T-helper 2 cell treated with Interferon-gamma antibody and Interleukin-4, amounts not matched to agents 5 μg/mL and 100 μg/mL, for 36 hours (primary cell): ENCODE measurements at regions not wholly inside any gene's neighbourhood (a gene's known extent, or its start where the extent isn't known, plus 50 kb on each side); places are given as distances from the start of the nearest gene placed in this dataset.
"Not testable (repeated sequence)": the region's sequence is repeated elsewhere in the genome, so short reads cannot be mapped to it uniquely, and the experiment has no call there.

Experiments
- DNase-seq: peaks from one replicate; pipeline ENCODE4 v3.0.0; 2021; ENCODE audit warnings: low spot score
- H3K27ac Mint-ChIP-seq: one replicate; pipeline ENCODE4 v1.8.0; 2021; ENCODE audit warnings: mild to moderate bottlenecking, mixed read lengths
- H3K27me3 Mint-ChIP-seq: one replicate; pipeline ENCODE4 v1.8.0; 2021; ENCODE audit warnings: low read depth, mixed read lengths
- H3K36me3 Mint-ChIP-seq: one replicate; pipeline ENCODE4 v1.8.0; 2021; ENCODE audit warnings: low read depth, mixed read lengths
- H3K4me1 Mint-ChIP-seq: one replicate; pipeline ENCODE4 v1.8.0; 2021; ENCODE audit warnings: low read depth, mixed read lengths
- H3K4me3 Mint-ChIP-seq: one replicate; pipeline ENCODE4 v1.8.0; 2022; ENCODE audit warnings: mild to moderate bottlenecking, moderate library complexity, mixed read lengths
- H3K9me3 Mint-ChIP-seq: one replicate; pipeline ENCODE4 v1.8.0; 2021; ENCODE audit warnings: mixed read lengths

DNA sequence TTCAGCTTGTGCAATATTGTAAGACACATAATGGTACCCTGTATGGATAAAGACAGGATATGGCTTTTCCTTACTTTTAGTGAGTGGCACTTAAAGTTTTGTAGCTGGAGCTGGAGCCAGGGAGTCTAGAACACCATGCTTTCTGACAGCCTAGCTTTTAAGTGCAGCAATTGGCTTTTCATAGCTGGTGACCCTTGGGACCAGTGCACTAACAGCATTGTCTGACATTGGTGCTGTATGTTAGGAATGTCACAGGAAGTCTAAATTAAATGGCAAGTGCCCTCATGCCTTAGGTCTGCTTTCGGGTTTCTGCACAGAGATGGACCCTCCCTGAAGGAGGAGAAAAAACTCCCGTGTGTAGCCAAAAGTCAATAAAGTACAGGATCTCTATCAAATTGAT, 628.2 kb downstream of the NR2F2 start:
- DNase-seq, result no peak
- Mint-ChIP-seq H3K4me3 (no peak overlapping the region), H3K27me3 (no peaks in the 10 kb centered on the region), H3K36me3 (no peaks in the 10 kb centered on the region), H3K9me3 (peaks cover 22% of the 10 kb centered on the region), H3K4me1 (no peaks in the 10 kb centered on the region), H3K27ac (no peak overlapping the region)

DNA sequence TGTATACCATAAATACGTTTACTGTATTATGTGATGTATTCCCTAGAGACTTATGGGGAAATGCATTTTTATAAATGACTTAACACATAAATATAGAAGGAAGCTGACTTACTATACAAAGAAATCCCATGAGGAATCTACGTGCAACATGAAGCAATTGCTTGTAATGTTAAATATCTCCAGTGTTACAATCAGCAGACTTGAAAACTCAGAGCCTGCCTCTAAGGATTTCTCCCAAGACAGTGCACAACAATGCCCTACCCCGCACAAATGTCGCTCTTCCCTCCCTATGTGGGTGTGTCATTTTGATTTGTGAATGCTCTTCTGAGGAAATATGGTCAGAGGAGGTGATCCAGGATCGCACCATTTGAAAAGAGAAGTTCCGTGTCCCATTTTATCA, 629.0 kb downstream of the NR2F2 start:
- Mint-ChIP-seq H3K4me1 (no peaks in the 10 kb centered on the region), H3K9me3 (peaks cover 24% of the 10 kb centered on the region), H3K27ac (no peak overlapping the region), H3K27me3 (no peaks in the 10 kb centered on the region), H3K4me3 (no peak overlapping the region), H3K36me3 (no peaks in the 10 kb centered on the region)
- no peak for DNase-seq

DNA sequence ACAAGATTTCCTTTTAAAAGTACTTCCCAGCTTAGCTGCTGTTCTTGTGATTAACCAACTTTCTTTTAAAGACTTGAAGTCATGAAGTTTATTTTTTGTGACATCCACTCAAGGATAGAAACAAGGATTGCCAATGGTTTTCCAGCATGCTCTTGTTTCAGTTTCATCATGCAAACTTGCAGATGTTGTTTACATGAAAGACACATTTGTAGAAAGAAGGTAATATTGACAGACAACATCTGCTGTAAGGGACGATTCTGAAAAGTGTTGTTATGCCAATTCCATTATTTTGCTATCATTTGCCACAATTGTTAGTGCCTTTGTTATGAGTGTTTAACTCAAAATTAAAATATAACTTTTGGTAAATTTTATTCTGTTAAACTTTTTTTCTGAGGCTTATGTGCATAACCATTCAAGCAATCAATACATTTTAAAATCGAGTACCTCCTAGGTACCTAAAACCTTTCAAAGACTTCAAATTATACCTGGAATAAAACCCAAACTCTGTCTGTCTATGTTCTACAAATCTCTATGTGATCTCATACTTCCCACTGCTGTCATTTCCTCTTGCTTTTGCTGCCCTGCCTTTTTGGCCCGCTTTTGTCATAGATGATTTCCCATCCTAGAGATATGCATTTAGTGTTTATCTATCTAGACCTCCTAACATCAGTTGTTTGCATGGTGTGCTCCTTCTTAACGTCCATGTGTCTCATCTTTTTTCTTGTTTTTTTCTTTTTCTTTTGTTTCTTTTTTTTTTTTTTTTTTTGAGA, 630.4 kb downstream of the NR2F2 start:
- Mint-ChIP-seq H3K27me3 (no peaks in the 10 kb centered on the region), H3K27ac (no peak overlapping the region), H3K4me3 (no peak overlapping the region), H3K4me1 (no peaks in the 10 kb centered on the region), H3K36me3 (no peaks in the 10 kb centered on the region), H3K9me3 (peaks cover 32% of the 10 kb centered on the region)
- no peak for DNase-seq

DNA sequence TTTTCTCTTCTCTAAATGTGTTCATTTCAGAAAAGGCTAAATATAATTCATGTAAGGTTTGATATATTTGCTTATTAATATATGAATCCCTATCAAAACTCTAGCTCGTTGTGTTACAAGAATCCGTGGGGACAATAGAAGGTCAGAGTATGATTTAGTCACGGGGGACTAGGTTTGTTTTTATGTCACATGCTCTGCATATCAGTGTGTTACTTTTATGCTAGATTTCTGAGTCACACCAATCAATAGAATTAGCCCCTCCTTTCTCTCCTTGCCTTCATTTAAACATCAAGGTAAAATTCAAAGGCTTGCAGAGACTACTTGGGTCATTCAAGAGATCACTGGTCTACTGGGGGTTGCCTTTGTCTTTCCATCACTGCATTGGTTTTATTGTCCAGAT, 636.1 kb downstream of the NR2F2 start:
- Mint-ChIP-seq H3K9me3 (peaks cover 37% of the 10 kb centered on the region), H3K4me3 (no peak overlapping the region), H3K4me1 (no peaks in the 10 kb centered on the region), H3K27ac (no peak overlapping the region), H3K27me3 (no peaks in the 10 kb centered on the region), H3K36me3 (no peaks in the 10 kb centered on the region)
- DNase-seq, result no peak

DNA sequence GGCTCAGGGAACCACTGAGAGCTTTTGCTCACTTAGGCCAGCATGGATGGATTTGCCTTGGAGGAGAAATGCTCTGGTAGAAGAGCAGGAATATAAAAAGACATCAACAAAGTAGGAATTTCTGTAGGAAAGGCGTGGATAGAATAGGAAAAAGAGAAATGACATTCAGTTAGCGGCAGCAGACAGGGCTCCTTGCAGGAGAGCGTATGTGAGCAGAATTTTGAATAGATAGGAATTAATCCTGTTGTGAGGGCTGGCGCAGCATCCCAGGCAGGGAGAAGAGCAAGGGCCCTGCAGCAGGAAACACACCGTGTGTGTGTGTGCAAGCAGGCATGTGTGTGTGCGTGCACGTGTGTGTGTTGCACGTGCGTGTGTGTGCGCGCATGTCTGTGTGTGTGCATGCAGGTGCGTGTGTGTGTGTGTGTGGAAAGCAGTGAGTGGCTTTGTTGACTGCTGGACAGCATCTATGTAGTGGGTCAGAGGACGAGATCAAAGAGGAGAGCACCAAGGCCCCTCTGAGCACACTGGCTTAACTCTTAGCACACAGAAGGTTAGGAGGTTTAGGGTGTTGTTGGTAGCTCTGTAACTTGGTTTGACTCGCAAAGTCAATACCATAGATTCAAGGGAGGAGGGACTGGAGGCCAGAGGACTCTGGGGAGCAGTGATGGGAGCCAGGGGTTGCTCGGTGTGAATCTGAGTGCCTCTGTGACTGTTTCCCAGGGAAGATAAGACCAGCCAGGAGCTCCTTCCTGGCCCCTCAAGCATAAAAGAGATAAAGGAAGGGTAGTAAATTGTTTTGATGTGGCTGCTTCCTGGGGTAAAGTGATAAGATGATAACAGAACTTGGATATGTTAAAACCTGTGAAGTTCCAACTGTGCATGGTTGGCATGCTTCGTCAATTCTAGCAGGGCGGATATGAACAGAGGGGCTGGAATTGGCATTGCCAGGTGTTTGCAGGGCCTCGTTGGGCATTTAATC, 639.5 kb downstream of the NR2F2 start:
- Mint-ChIP-seq H3K4me3 (no peak overlapping the region), H3K4me1 (no peaks in the 10 kb centered on the region), H3K27me3 (no peaks in the 10 kb centered on the region), H3K9me3 (peaks cover 19% of the 10 kb centered on the region), H3K27ac (no peak overlapping the region), H3K36me3 (no peaks in the 10 kb centered on the region)
- DNase-seq, result no peak

DNA sequence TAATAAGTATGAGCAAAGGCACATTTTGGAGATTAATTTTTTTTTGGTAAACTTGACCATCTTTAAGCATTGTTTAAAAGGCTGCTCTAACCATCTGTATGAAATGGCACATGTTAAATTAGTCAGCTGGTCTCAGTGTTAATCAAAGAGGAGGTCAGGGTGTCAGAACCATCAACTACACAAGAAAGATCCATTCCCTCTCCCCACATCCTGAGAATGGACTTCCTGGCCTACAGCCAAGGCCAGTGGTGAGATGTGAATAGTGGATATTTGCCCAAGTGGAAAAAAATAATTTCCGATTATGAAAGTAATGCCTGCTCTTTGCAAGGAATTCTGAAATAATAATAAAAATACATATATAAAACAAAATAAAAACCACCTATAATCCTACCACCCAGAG, 641.7 kb downstream of the NR2F2 start:
- Mint-ChIP-seq H3K4me3 (no peak overlapping the region), H3K27ac (no peak overlapping the region), H3K9me3 (peaks cover 9% of the 10 kb centered on the region), H3K27me3 (no peaks in the 10 kb centered on the region), H3K4me1 (no peaks in the 10 kb centered on the region), H3K36me3 (no peaks in the 10 kb centered on the region)
- no peak for DNase-seq

DNA sequence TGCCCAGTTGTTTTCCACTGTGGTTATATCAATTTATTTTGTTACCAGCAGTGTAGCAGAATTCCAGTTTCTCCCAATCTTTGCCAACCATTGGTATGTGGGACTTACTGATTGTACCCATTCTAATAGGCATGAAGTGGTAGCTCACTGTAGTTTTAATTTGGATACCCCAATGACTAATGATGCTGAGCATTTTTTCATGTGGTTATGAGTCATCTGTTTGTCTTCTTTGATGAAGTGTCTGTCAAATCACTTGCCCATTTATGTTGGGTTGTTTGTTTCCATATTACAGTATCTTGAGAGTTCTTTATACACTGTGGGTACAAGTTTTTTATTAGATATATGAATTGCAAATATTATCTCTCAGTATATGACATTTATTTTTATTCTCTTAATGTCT, 644.3 kb downstream of the NR2F2 start:
- Mint-ChIP-seq H3K27me3 (no peaks in the 10 kb centered on the region), H3K9me3 (no peaks in the 10 kb centered on the region), H3K27ac (no peak overlapping the region), H3K4me3 (no peak overlapping the region), H3K36me3 (no peaks in the 10 kb centered on the region), H3K4me1 (no peaks in the 10 kb centered on the region)
- no peak for DNase-seq

DNA sequence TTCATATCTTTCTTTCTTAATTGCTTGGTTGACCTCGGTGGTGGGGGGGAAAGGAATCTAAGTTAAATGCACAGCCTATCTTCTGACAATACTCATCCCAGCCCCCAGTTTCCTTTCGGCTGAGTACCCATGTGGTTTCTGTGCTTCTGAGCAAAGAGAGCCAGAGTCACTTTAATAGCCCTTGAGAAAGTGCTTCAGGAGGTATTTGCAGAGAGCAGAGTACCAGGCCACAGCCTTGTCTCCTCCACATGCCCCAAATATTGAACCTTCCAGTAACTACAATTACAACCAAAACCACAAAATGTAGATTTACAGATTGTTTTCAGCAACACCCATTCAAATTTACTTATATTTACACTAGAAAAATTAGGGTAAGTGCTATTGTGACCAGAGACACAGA, 647.4 kb downstream of the NR2F2 start:
- DNase-seq, result no peak
- H3K9me3 Mint-ChIP-seq, result no peaks in the 10 kb centered on the region
- no peaks in the 10 kb centered on the region for H3K4me1 Mint-ChIP-seq
- no peaks in the 10 kb centered on the region for H3K36me3 Mint-ChIP-seq
- no peak overlapping the region for H3K27ac Mint-ChIP-seq
- H3K4me3 Mint-ChIP-seq, result no peak overlapping the region
- no peaks in the 10 kb centered on the region for H3K27me3 Mint-ChIP-seq

DNA sequence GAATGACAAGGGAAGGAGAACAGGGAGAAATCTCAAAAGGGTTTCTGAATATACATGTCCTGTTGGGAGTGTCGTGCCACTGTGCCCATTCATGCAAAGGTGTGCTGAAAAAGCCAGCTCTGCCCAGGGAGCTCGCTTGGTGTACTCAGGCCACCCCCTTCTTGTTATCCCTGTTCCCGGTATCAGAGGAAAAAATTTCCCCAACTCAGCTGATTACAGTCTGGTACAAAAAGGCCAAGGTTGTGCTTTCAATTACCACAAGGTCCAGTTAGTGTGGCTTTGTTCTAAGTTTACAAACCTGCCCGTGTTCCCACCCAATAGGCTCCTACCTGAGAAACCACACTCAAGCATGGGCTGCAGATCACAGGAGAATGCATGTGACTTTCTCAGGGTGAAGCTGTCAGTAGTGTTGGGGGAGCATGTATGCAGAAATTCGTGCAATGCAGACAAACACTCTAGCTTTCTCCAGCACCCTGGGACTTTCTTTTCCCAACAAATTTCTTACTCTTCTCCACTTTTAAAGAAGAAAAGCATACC, 648.5 kb downstream of the NR2F2 start:
- H3K36me3 Mint-ChIP-seq, result no peaks in the 10 kb centered on the region
- H3K27ac Mint-ChIP-seq, result no peak overlapping the region
- no peak overlapping the region for H3K4me3 Mint-ChIP-seq
- no peaks in the 10 kb centered on the region for H3K27me3 Mint-ChIP-seq
- DNase-seq, result no peak
- no peaks in the 10 kb centered on the region for H3K4me1 Mint-ChIP-seq
- H3K9me3 Mint-ChIP-seq, result peaks cover 5% of the 10 kb centered on the region

DNA sequence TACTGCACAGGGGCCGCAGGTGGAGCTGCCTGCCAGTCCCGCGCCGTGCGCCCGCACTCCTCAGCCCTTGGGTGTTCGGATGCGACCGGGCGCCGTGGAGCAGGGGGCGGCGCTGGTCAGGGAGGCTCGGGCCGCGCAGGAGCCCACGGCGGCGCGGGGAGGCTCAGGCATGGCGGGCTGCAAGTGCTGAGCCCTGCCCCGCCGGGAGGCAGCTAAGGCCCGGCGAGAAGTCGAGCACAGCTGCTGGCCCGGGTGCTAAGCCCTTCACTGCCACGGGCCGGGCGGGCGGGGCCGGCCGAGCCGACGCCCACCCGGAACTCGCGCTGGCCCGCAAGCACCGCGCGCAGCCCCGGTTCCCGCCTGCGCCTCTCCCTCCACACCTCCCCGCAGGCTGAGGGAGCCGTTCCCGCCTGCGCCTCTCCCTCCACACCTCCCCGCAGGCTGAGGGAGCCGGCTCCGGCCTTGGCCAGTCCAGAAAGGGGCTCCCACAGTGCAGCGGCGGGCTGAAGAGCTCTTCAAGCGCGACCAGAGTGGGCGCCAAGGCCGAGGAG, 653.7 kb downstream of the NR2F2 start:
- H3K36me3 Mint-ChIP-seq, H3K4me1 Mint-ChIP-seq, H3K27me3 Mint-ChIP-seq, DNase-seq, H3K4me3 Mint-ChIP-seq, H3K27ac Mint-ChIP-seq: not testable (repeated sequence)
- H3K9me3 Mint-ChIP-seq, result peaks cover 25% of the 10 kb centered on the region

DNA sequence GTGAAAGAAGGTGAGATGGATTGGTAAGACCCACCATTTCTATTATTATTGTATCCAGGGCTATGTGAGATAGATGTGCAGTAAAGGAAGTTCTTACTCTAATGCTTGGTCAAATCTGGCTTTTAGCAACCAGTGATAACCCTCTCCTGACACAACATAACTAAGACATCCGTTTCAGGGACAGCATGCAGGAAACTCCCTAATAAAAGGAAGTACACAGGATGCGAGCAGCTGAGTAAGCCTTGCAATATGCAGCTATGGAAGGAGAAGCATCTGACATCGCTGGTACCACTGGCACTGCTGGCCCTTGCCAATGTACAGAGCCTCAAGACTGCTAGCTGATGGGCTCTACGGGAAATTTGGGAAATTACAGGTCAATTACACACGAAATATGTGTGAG, 662.3 kb downstream of the NR2F2 start:
- Mint-ChIP-seq H3K27ac (no peak overlapping the region), H3K4me3 (no peak overlapping the region), H3K27me3 (no peaks in the 10 kb centered on the region), H3K36me3 (no peaks in the 10 kb centered on the region), H3K9me3 (peaks cover 30% of the 10 kb centered on the region), H3K4me1 (no peaks in the 10 kb centered on the region)
- DNase-seq, result no peak

DNA sequence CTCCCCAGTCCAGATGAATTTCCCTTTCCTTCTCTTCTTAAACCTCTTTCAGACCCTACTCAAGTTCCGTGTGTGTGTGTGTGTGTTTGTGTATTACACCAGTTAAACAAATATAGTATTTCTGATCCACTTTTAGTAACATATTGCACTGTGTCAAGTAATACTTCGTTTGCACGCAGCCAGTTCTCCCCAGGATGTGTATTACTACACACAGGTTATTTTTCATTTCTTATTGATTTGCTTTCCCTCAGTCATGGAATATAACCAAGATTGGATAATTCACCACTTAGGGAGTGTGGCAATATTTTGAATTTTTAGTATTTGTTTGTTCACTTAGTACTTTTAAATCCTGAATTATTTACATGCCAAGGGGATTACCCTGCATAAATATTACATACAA, 667.0 kb downstream of the NR2F2 start:
- no peak overlapping the region for H3K4me3 Mint-ChIP-seq
- H3K4me1 Mint-ChIP-seq, result no peaks in the 10 kb centered on the region
- H3K36me3 Mint-ChIP-seq, result no peaks in the 10 kb centered on the region
- no peaks in the 10 kb centered on the region for H3K27me3 Mint-ChIP-seq
- DNase-seq, result no peak
- H3K27ac Mint-ChIP-seq, result no peak overlapping the region
- H3K9me3 Mint-ChIP-seq, result peaks cover 7% of the 10 kb centered on the region

DNA sequence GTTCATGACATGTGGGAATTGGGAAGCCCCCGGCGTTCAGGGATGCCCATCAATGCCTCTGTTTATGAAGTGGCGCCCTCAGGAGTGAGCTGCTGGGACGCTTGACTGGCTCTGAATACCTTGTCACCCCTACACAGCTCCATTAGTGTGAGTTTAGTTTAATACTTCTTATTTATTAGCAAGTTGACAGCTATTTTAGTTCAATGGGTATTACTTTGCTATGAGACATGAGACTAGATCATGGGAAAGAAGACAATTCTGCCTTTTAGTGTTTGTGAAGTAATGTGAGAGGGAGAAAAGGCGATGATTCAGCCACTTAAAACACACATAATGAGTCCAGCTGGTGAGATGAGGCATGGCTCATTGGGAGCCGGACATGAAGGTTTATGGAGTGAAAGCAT, 678.5 kb downstream of the NR2F2 start:
- no peaks in the 10 kb centered on the region for H3K27me3 Mint-ChIP-seq
- H3K36me3 Mint-ChIP-seq, result no peaks in the 10 kb centered on the region
- H3K4me3 Mint-ChIP-seq, result no peak overlapping the region
- no peak overlapping the region for H3K27ac Mint-ChIP-seq
- no peak for DNase-seq
- peaks cover 24% of the 10 kb centered on the region for H3K9me3 Mint-ChIP-seq
- no peaks in the 10 kb centered on the region for H3K4me1 Mint-ChIP-seq

DNA sequence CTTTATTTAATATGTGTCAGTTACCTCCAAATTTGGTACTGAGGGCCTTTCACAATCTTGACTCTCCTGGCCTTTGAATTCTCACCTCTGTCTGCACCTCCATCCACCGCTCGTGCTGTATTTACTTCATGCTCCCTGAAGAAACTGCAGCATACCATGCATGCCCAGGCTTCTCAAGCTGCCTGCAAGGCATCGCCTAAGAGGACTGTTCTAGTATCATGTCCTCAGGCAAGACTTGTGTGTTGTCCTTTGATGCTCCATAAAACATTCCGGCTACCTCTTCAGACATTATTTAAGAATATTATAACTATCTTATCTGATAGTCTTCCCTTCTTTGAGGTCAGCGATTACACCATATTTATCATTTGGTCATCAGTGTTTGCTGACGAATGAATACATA, 682.5 kb downstream of the NR2F2 start:
- Mint-ChIP-seq H3K9me3 (peaks cover 21% of the 10 kb centered on the region), H3K27ac (no peak overlapping the region), H3K36me3 (no peaks in the 10 kb centered on the region), H3K27me3 (no peaks in the 10 kb centered on the region), H3K4me3 (no peak overlapping the region), H3K4me1 (no peaks in the 10 kb centered on the region)
- DNase-seq, result no peak
